SK-N-SH (cell line): ENCODE measurements at regions not wholly inside any gene's neighbourhood (a gene's known extent, or its start where the extent isn't known, plus 50 kb on each side); places are given as distances from the start of the nearest gene placed in this dataset.

Experiments
- CTCF ChIA-PET: fragments of 300-600, 350-600 bp; formaldehyde crosslinking; extraction: SDS; loops from one replicate; lab custom pipeline; 2021; lab: Yijun Ruan, JAX
- POLR2A ChIA-PET: fragments of 350-600 bp; sonication (Branson Sonifier 250); formaldehyde crosslinking; extraction: SDS; loops from one replicate; lab custom pipeline; 2020; ENCODE audit warnings: antibody characterized with exemption, inconsistent platforms; lab: Yijun Ruan, JAX
- DNase-seq: peaks from one replicate; pipeline ENCODE4 v3.0.0; 2012
- H2AFZ ChIP-seq: fragments of 200-600 bp; sonication (generic); 2 replicates; pipeline ENCODE4 v1.8.1; 2016; ENCODE audit warnings: antibody characterized with exemption, mild to moderate bottlenecking, low read depth
- H3F3A ChIP-seq: fragments of 200-600 bp; sonication (generic); replicated peaks from 2 replicates; pipeline ENCODE3; 2016; ENCODE audit warnings: antibody characterized with exemption, mild to moderate bottlenecking; ENCODE audit not compliant: insufficient read depth
- H3K27ac ChIP-seq, 2 experiments: fragments of 200-500 bp in 1 of 2; fragments of 200-600 bp in 1 of 2; sonication (Bioruptor generic) in 1 of 2; sonication (generic), shearing (Covaris generic) in 1 of 2; 2 replicates each; pipeline versions ENCODE4 v1.5.1 to v1.6.1; 2014 to 2016; ENCODE audit warnings: low read depth in 2 of 2, inconsistent platforms in 1 of 2, low read length in 1 of 2, mild to moderate bottlenecking in 1 of 2, mixed read lengths in 1 of 2
- H3K27me3 ChIP-seq: fragments of 200-600 bp; sonication (generic), shearing (Covaris generic); 2 replicates; pipeline ENCODE4 v1.6.1; 2016; ENCODE audit warnings: mixed run types; ENCODE audit not compliant: insufficient read depth
- H3K36me3 ChIP-seq, 2 experiments: fragments of 200-500 bp in 1 of 2; fragments of 200-600 bp in 1 of 2; sonication (Bioruptor generic) in 1 of 2; sonication (generic) in 1 of 2; replicated peaks in 1 of 2; 2 replicates each; pipeline versions ENCODE3 to v1.5.1; 2014 to 2016; ENCODE audit warnings: low read length in 1 of 2, mild to moderate bottlenecking in 1 of 2; ENCODE audit not compliant: insufficient read depth in 2 of 2, control insufficient read depth in 1 of 2
- H3K4me1 ChIP-seq, 2 experiments: fragments of 200-500 bp in 1 of 2; fragments of 200-600 bp in 1 of 2; sonication (Bioruptor generic) in 1 of 2; sonication (generic), shearing (Covaris generic) in 1 of 2; 2 replicates each; pipeline versions ENCODE4 v1.5.1 to v1.6.1; 2014 to 2016; ENCODE audit warnings: low read depth in 1 of 2, low read length in 1 of 2, mixed run types in 1 of 2; ENCODE audit not compliant: insufficient read depth in 2 of 2, control insufficient read depth in 1 of 2
- H3K4me2 ChIP-seq: fragments of 200-600 bp; sonication (generic), shearing (Covaris generic); 2 replicates; pipeline ENCODE4 v1.6.1; 2017; ENCODE audit warnings: mixed run types
- H3K4me3 ChIP-seq, 2 experiments: fragments of 200-500 bp in 1 of 2; fragments of 200-600 bp in 1 of 2; sonication (Bioruptor generic) in 1 of 2; sonication (generic), shearing (Covaris generic) in 1 of 2; 2 replicates each; pipeline versions ENCODE4 v1.5.1 to v1.8.1; 2014 to 2016; ENCODE audit warnings: low read depth in 2 of 2, inconsistent platforms in 1 of 2, low read length in 1 of 2, mild to moderate bottlenecking in 1 of 2, mixed read lengths in 1 of 2, moderate library complexity in 1 of 2
- H3K79me2 ChIP-seq: fragments of 200-600 bp; sonication (generic); 2 replicates; pipeline ENCODE4 v1.8.1; 2017; ENCODE audit warnings: mild to moderate bottlenecking; ENCODE audit not compliant: insufficient read depth
- H3K9ac ChIP-seq: fragments of 200-600 bp; sonication (generic); 2 replicates; pipeline ENCODE4 v1.6.1; 2017; ENCODE audit warnings: mixed run types
- H3K9me2 ChIP-seq: fragments of 200-600 bp; sonication (generic); 2 replicates; pipeline ENCODE4 v1.6.1; 2017; ENCODE audit warnings: mixed run types
- H3K9me3 ChIP-seq: fragments of 200-600 bp; sonication (generic); 2 replicates; pipeline ENCODE4 v1.6.1; 2017; ENCODE audit warnings: mixed run types, mild to moderate bottlenecking, moderate library complexity
- H4K20me1 ChIP-seq: fragments of 200-600 bp; sonication (generic); 2 replicates; pipeline ENCODE4 v1.6.1; 2017; ENCODE audit warnings: mild to moderate bottlenecking, mixed run types; ENCODE audit not compliant: insufficient read depth
- CHD2 ChIP-seq: fragments of 150-350 bp; IDR thresholded peaks from 2 replicates; pipeline ENCODE4 v1.6.1; 2018; ENCODE audit warnings: low read length; ENCODE audit not compliant: partially characterized antibody
- EP300 ChIP-seq, 2 experiments: IDR thresholded peaks; 2 replicates each; pipeline versions ENCODE4 v1.4.0 to v1.6.1; 2012; ENCODE audit warnings: borderline replicate concordance in 1 of 2, low read depth in 1 of 2, low read length in 1 of 2
- EZH2phosphoT487 ChIP-seq: fragments of 200-600 bp; sonication (generic); IDR thresholded peaks from 2 replicates; pipeline ENCODE4 v1.6.1; 2017; ENCODE audit warnings: low read depth, mixed run types, mild to moderate bottlenecking, antibody characterized with exemption, moderate library complexity, borderline replicate concordance
- FOSL2 ChIP-seq: IDR thresholded peaks from 2 replicates; pipeline ENCODE4 v1.4.0; 2012; ENCODE audit warnings: low read depth, mild to moderate bottlenecking, moderate library complexity, borderline replicate concordance
- FOXJ3 ChIP-seq: sonication (generic); formaldehyde crosslinking; IDR thresholded peaks from 2 replicates; pipeline ENCODE4 v1.5.1; 2020; ENCODE audit warnings: mild to moderate bottlenecking, missing genetic modification reagents
- MEF2A ChIP-seq: IDR thresholded peaks from 2 replicates; pipeline ENCODE4 v1.4.0; 2012; ENCODE audit warnings: low read depth, borderline replicate concordance
- MXI1 ChIP-seq: IDR thresholded peaks from 2 replicates; pipeline ENCODE4 v1.6.1; 2012; ENCODE audit warnings: mild to moderate bottlenecking, low read depth, low read length, improper control_type of control experiment
- NFIC ChIP-seq: IDR thresholded peaks from 2 replicates; pipeline ENCODE4 v1.4.0; 2012; ENCODE audit warnings: borderline replicate concordance
- NRF1 ChIP-seq: IDR thresholded peaks from 2 replicates; pipeline ENCODE4 v1.6.1; 2012; ENCODE audit warnings: low read depth, mild to moderate bottlenecking, low read length
- RCOR1 ChIP-seq: fragments of 150-350 bp; IDR thresholded peaks from 2 replicates; pipeline ENCODE4 v1.6.1; 2017; ENCODE audit warnings: antibody characterized with exemption, low read length
- RFX5 ChIP-seq: IDR thresholded peaks from 2 replicates; pipeline ENCODE4 v1.6.1; 2012; ENCODE audit warnings: mild to moderate bottlenecking, improper control_type of control experiment, low read length
- SIN3A ChIP-seq: IDR thresholded peaks from 2 replicates; pipeline ENCODE4 v1.6.1; 2012; ENCODE audit warnings: low read depth, mild to moderate bottlenecking, low read length, moderate library complexity, borderline replicate concordance
- SMC3 ChIP-seq: IDR thresholded peaks from 2 replicates; pipeline ENCODE4 v1.6.1; 2012; ENCODE audit warnings: low read depth, low read length, improper control_type of control experiment
- TEAD4 ChIP-seq: IDR thresholded peaks from 2 replicates; pipeline ENCODE4 v1.4.0; 2012; ENCODE audit warnings: mild to moderate bottlenecking, borderline replicate concordance; ENCODE audit not compliant: insufficient read depth
- USF2 ChIP-seq: fragments of 150-350 bp; IDR thresholded peaks from 2 replicates; pipeline ENCODE4 v1.6.1; 2017; ENCODE audit warnings: antibody characterized with exemption, low read length, low read depth, borderline replicate concordance
- WGBS: methylation state at CpG from one replicate; pipeline ENCODE4 v1.1.6; 2017; ENCODE audit warnings: low lambda C conversion rate; 5-methylcytosine and 5-hydroxymethylcytosine counted together
- TF ChIP-seq, protein P1 (sequence below): fragments of 200-600 bp; sonication (generic); IDR thresholded peaks from 2 replicates; pipeline ENCODE4 v1.6.1; 2017; ENCODE audit warnings: antibody characterized with exemption, mild to moderate bottlenecking, moderate library complexity
- TF ChIP-seq, protein P2 (sequence below): IDR thresholded peaks from 2 replicates; pipeline ENCODE4 v1.4.0; 2012; ENCODE audit warnings: low read depth, borderline replicate concordance

DNA sequence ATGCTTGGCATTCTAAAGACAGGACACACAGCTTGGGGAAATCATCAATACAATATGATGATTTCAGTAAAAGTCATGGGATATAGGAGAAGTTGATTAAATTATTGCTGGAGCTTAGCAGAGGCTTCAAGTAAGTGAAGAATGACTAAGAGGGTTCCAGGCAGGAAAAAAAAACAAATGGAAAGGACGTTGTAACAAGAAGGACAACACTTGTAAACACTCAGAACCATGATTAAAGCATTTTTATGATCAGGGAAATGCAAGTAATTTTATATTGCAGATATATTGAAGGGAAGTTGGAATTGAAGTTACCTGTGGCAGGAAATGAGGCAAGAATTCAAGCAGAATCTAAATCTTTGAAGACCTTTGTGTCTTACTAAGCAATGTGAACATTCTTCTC, 602.7 kb upstream of the NEGR1 start:
- no peak overlapping the region for H2AFZ ChIP-seq
- no peaks in the 10 kb centered on the region for H4K20me1 ChIP-seq
- CTCF ChIA-PET: interaction anchor here (0.7 kb wide), 1 partner anchor 27 kb away, joined by 3 read pairs; no protein-coding TSS in a partner anchor
- no peaks in the 10 kb centered on the region for H3K36me3 ChIP-seq
- TF ChIP-seq, protein P1, sequence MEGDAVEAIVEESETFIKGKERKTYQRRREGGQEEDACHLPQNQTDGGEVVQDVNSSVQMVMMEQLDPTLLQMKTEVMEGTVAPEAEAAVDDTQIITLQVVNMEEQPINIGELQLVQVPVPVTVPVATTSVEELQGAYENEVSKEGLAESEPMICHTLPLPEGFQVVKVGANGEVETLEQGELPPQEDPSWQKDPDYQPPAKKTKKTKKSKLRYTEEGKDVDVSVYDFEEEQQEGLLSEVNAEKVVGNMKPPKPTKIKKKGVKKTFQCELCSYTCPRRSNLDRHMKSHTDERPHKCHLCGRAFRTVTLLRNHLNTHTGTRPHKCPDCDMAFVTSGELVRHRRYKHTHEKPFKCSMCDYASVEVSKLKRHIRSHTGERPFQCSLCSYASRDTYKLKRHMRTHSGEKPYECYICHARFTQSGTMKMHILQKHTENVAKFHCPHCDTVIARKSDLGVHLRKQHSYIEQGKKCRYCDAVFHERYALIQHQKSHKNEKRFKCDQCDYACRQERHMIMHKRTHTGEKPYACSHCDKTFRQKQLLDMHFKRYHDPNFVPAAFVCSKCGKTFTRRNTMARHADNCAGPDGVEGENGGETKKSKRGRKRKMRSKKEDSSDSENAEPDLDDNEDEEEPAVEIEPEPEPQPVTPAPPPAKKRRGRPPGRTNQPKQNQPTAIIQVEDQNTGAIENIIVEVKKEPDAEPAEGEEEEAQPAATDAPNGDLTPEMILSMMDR: no peak
- no peak for TF ChIP-seq CHD2
- no peak for TF ChIP-seq TEAD4
- TF ChIP-seq, protein P2, sequence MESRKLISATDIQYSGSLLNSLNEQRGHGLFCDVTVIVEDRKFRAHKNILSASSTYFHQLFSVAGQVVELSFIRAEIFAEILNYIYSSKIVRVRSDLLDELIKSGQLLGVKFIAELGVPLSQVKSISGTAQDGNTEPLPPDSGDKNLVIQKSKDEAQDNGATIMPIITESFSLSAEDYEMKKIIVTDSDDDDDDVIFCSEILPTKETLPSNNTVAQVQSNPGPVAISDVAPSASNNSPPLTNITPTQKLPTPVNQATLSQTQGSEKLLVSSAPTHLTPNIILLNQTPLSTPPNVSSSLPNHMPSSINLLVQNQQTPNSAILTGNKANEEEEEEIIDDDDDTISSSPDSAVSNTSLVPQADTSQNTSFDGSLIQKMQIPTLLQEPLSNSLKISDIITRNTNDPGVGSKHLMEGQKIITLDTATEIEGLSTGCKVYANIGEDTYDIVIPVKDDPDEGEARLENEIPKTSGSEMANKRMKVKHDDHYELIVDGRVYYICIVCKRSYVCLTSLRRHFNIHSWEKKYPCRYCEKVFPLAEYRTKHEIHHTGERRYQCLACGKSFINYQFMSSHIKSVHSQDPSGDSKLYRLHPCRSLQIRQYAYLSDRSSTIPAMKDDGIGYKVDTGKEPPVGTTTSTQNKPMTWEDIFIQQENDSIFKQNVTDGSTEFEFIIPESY: no peak
- TF ChIP-seq RFX5: no peak
- TF ChIP-seq RCOR1: no peak
- no peak for TF ChIP-seq NFIC
- no peak for TF ChIP-seq SIN3A
- no peak for TF ChIP-seq FOSL2
- TF ChIP-seq EZH2phosphoT487: no peak
- TF ChIP-seq SMC3: no peak
- no peak for TF ChIP-seq NRF1
- no peak for TF ChIP-seq USF2
- TF ChIP-seq FOXJ3 (CRISPR knock-in tag): no peak
- TF ChIP-seq MEF2A: no peak
- TF ChIP-seq MXI1: no peak
- no peak for TF ChIP-seq EP300 (IDR thresholded peaks at IDR 0.05; ENCODE audit: borderline replicate concordance in 1 of 2, low read depth in 1 of 2, low read length in 1 of 2)
- TF ChIP-seq, all 33 proteins: peak for 0
- DNase-seq: no peak
- H3K79me2 ChIP-seq: no peaks in the 10 kb centered on the region
- WGBS: 17% methylated on average over 1 of the region's 1 CpG
- no peak overlapping the region for H3K4me3 ChIP-seq
- H3K27me3 ChIP-seq: no peaks in the 10 kb centered on the region
- H3K4me1 ChIP-seq: no peaks in the 10 kb centered on the region
- no peak overlapping the region for H3K4me2 ChIP-seq
- POLR2A ChIA-PET: no interaction called here
- H3K9me2 ChIP-seq: 0 out of 2 replicates have a peak, but pooled peaks cover 4% of the 10 kb centered on the region
- no peaks in the 10 kb centered on the region for H3K9me3 ChIP-seq
- H3F3A ChIP-seq: no peaks in the 10 kb centered on the region
- H3K27ac ChIP-seq: no peak overlapping the region
- H3K9ac ChIP-seq: no peak overlapping the region
